Activated CD8-positive, alpha-beta memory T cell treated with anti-CD3 and anti-CD28 coated beads, Interleukin-2, amount 50 U/mL, for 48 hours (primary cell): ENCODE measurements at regions not wholly inside any gene's neighbourhood (a gene's known extent, or its start where the extent isn't known, plus 50 kb on each side); places are given as distances from the start of the nearest gene placed in this dataset.
"Not testable (repeated sequence)": the region's sequence is repeated elsewhere in the genome, so short reads cannot be mapped to it uniquely, and the experiment has no call there.

Source experiments
- DNase-seq: peaks from one replicate; pipeline ENCODE4 v3.0.0-alpha.2; 2020

- DNase-seq: no peak
Observed at GRCh38 chr7:152501506-152501905, 65.7 kb upstream of the KMT2C start.

DNA sequence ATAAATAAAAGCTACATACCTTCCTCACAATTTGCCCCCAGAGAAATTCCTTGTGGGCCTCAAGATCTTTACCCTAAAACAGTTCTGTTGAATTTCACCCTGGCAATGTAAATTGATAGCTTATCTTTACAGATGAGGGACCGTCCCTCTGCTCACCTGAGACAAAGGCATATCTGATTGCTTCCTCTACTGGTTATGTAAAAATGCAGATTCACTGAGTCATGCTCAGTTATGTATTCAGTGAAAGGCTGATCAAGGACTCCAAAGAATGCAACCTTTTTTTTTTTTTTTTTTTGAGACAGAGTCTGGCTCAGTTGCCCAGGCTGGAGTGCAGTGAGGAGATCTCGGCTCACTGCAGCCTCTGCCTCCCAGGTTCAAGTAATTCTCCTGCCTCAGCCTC is 64.2 kb upstream of the KMT2C start:
- not testable (repeated sequence) for DNase-seq

DNA sequence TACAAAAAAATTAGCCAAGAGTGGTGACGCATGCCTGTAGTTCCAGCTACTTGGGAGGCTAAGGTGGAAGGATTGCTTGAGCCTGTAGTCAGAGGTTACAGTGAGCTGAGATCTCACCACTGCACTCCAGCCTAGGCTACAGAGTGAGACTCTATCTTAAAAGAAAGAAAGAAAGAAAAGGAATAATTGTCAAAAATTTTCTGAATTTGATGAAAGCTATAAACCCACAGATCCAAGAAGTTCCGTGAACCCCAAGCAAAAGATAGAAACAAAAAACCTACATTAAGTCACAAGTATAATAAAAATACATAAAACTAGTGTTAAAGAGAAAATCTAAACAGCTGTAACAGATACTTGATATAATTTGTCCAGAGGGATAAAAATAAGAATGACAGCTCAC is 60.1 kb upstream of the KMT2C start:
- DNase-seq: no peak

GRCh38 chr7:152492952-152493351 is 57.1 kb upstream of the KMT2C start:
- no peak for DNase-seq

- no peak for DNase-seq
Observed at GRCh38 chr7:152489044-152489443, 53.2 kb upstream of the KMT2C start.

- no peak for DNase-seq
Observed at GRCh38 chr7:152486968-152487367, 51.2 kb upstream of the KMT2C start.

- no peak for DNase-seq
Observed at GRCh38 chr7:152485826-152486225, 50.0 kb upstream of the KMT2C start.
